Retina (tissue), 1 donor: ENCODE measurements at regions not wholly inside any gene's neighbourhood (a gene's known extent, or its start where the extent isn't known, plus 50 kb on each side); places are given as distances from the start of the nearest gene placed in this dataset.

Experiments used
- DNase-seq: peaks from one replicate; pipeline ENCODE4 v3.0.0-alpha.2; 2016

DNA sequence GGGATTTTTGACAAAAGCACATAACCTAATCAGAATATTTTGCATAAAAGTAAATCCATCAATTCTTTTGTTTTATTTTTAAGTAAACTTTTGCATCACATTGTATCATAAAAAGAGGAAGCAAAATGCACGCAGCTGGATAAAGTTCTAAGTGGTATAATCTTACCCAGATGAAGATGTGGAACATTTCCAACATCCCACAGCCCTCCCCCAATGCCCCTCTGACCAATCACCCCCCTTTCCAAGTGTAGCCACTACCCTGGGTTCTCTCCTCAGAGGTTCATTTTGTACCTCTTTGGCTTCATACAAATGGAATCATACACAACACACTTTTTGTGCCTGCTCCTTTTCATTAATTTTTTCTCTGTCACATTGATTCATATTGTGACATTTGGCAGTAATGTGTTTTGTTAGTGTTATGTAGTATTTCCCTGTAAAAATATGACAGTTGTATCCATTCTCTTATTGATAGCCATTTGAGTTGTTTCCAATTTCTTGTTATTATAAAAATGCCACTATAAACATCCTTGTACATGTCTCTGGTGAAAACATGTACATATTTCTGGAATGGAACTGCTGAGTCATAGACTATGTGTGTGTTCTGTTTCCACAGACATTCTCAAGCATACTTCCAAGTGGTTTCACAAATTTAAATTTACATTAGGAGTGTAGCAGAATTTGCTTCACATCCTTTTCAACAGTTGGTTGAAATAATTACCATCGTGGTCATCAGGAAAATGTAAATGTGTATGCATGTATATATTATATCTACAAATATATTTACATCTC, 92.9 kb upstream of the SYNDIG1 start:
- no peak for DNase-seq

DNA sequence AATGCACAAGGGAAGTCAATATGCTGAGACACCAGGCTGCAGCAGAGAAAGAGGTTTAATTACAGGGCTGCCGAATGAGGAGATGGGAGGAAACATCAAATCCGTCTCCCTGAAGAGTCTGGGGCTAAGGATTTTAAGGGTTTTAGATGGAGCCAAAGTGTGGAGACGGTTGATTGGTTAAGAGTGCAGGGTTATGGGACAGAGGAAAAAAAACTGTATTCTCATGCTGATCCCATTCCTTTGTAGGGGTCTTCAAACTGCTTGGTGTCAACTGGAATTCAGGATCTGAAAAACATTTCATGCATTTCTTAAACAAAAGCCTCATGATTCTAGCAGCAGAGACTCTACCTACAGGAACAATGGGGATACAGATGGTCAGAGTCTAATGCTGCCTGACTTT, 96.1 kb upstream of the SYNDIG1 start:
- DNase-seq: peak; percentile 48

DNA sequence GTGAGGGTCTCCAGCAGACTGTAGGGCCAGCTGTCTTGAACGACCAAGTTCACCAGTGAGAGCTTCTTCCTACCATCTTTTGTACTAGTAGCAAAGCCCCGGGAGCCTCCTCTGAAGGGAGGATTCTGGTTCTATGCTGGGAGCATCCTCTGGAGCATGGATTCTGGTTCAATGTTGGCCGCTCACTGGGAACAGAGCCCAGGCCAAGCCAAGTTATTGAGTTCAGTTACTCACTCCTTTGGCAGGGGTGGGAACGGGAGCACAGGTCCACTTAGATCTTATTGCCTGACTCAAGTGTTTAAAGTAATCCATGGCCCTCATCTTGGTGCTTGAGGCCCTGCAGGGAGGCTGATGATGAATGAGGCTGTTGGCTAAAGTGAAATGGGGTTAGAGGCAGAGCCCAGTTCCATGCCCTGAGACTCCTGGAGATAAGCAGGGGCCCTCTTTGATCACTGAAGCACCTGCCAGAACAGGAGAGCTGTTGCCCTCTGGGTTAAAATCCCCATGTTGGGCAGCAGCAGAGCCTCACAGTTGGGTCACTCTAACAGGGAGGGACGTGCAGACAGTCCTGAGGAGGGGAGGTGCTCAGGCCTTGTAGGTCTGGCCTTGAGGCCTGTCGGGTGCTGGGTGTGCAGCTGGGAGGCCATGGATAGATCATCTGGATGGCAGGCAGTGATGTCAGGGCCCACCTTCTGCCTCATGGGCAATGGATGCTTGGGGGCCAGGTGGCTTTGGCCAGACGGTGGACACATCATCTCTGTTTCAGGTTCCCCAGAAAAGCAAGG, 98.3 kb upstream of the SYNDIG1 start:
- DNase-seq: no peak

DNA sequence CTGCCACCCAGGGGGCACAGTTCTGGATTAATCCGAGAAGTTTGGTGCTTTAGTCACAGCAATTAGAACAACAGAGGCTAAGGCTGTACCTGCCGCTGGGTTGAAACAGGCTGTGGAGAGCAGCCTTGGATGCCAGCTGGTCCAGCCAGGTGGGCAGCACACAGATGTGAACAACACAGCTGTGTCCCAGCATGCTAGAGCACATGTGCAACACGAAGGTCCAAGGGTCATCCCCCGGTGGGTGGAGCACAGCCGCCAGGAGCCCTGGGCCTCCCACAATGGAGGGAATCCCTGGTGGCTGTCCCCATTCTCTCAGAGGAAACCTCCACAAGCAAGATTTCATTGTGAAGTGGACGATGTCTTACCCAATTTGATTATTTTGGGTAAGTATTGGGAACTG, 99.2 kb upstream of the SYNDIG1 start:
- DNase-seq: no peak

DNA sequence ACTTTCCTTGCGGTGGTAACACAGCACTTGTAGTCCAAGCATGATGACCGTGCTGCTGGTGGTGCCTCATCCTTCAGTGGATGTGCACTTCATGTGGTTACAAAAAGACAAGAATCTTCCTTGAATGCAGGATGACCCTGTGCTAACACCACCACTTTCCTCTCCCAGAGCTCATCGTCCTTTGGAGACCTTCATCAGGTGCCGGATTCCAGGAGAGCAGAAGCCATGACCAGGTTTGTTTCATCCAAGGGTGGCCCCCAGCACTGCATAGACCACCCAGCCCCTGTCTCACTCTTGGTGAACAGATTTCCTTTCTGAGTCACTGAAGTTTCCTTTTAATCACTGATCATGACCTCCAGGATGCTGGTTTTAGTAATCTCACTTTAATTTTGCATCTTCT, 101.2 kb upstream of the SYNDIG1 start:
- DNase-seq: no peak

DNA sequence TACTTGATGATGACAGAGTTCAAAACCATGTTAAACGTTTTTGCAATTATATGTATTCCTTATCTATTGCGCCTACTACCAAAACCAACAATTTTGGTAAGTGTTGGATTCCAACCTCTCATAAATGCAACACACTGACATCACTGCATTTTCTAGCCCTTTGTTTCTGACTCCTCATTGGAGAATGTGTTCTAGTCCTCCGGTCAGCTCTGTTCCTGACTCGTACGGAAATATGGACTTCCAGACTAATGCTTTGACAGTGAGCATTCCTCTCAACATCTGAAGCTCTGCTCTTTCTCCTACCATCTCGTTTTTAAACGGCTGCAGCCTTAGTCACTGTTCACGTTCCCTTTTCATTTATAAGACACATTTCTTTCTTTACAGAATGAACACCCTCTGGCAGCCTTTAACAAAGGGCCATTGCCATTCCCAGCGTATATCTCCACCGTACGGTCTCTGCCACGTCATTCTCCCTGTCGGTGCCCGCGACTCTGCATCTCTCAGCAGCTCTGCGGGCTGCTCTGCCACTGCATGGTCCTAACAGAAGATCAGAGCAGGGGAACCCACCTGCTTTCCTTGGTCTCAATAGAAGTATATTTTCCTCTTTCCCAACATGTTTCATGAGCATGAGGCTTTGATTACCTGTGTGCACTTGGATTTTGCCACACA, 103.0 kb upstream of the SYNDIG1 start:
- DNase-seq: no peak

DNA sequence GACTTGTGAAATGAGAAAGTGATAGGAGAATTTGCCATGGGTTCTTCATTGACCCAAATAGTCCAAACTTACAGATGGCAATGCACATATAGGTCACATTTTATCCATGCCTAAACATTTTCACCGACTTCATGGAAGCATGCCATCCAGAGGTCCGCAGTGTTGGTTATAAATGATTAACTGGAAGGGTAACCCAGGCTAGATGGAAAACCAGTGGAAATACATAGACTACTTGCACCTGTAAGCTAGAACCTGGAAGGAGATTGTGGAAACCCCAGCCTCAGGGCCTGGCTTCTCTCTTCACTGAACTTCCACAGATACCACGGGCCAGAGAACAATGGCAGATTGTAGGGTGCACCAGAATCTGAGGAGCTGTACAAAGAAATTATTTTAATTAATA, 103.8 kb upstream of the SYNDIG1 start:
- no peak for DNase-seq

DNA sequence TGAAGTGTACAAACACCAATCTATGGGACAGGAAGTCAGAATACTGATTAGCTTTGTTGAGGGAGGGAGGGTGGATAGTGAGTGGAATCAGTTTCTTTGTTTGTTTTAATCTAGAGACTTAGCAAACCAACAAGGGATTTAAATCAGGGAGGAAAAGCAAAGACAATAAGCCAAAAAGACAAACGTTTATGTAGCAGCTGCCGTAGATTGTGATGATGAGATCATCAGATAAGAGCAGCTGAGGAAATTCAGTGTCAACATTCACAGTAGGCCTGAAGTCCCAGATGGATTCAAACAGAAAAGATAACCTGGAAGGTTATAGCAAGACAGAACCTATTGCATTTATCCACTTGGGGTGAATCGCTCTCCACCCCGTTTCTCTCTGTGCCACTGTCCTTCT, 104.9 kb upstream of the SYNDIG1 start:
- DNase-seq: no peak

DNA sequence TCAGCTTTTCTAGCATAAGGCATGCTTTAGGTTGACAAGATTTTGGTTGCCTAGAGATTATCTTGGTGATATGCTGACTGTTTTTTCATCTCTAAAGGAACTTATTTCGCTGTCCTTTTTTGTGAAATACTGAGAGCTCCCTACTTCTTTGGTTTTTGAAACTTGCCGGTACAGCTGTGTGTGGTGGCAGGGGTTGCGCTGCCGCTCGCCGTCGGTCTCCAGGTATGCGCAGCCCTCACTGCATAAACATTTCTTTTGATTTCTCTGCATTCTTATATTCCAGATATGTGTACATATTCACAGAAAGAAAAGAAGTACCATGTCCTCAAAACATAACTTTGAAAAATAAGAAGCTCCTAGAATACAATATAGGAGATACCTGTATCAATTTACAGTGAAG, 106.4 kb upstream of the SYNDIG1 start:
- DNase-seq: no peak

DNA sequence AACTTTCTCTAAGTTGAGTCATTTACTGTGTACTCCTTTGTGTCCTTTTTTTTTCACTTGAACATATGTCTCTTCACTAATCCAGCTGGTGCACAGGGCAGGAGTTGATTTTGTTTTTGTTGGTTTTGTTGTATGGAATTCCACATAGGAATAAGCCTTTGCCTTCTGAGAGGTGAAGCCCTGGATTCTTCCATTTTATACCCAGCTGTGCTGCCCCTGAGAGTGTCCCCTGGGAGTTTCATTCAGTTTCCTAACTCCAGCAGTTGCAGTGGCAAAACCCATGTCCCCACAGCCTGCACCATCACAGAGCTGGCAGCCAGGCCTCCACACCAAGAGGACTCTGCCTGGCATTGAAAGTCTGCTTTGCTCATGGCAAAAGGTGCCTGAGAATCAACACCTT, 107.3 kb upstream of the SYNDIG1 start:
- no peak for DNase-seq

DNA sequence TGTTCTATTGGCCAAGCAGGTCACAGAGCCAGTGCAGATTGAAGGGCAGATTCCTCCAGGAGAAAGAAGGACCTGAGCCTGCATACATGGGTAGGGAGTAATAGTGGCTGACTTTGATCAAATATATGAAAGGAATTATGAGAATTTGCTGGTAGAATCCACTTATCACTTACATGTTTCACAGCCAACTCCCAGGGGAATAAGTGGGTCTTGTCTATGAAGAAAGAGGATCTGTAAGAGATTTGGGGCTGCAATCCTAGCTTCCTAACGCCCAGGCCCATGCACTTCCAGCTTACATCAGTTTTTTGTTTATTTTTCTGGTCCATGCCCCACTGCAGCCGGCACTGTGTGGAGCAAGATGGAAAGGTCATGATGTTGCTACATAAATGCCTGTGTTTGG, 107.9 kb upstream of the SYNDIG1 start:
- DNase-seq: no peak

DNA sequence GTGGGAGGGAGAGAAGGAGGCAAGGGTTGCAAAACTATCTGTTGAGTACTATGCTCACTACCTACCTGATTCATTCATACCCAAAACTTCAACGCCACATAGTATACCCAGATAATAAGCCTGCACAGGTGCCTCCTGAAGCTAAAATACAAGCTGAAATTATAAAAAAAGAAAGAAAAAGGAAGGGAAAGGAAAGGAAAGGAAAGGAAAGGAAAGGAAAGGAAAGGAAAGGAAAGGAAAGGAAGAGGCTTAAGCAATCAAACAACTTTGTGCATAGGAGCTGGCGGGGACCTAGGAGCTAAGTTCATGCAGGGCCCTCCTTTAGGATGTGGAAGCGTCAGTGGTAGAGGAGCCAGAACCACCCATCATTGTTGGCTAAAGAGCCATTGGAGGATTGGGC, 108.9 kb upstream of the SYNDIG1 start:
- no peak for DNase-seq

DNA sequence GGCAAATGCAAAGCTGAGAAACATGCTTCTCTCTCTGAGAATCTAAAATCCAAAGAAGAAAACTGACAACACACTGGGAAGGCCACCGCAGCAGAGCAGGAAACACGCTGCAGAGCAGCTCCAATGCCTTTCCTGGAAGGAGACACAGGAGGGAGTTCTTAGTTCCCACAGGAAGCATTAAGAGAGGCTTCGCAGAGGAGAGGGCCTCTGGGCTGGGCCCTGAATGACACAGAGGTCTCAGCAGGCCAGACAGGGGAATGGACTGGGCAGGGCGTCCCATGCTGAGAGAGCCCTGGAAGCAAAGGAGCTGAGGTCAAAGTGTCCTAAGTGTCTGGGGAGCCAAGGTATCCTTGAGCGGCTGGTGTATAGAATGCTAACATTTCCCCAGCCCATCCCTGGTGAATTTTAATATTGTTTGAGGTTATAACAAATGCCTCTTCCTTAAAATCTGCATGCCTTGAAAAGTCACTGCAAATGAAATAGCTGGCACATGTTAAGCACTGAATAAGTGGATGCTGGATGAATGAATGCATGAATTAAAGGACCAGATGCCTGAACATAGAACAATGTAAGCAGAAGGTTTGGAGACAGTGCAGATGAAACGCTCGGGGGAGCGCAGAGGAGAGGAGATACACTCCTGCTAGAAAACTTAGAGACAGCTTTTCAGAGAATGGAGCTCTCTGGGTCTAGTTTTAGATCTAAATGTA, 110.0 kb upstream of the SYNDIG1 start:
- no peak for DNase-seq

DNA sequence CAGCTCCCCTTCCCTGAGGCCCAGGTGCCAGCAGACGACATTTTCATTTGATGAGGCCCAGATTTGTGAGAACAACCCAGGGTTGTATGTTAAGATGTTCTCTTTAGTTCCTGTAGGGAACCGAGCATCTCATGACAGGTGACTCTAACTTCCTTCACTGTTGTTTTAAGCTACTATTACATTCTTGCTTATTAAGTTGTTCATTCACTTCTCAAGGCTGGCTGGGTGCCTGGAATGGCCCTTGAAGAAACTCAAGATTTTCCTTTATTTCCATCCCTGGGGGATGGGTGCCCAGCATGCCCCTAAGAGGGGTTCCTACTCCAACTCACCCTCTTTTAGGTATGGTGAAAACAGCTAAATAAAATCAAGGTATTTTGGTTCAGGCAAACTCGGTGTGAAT, 111.5 kb upstream of the SYNDIG1 start:
- DNase-seq: no peak

DNA sequence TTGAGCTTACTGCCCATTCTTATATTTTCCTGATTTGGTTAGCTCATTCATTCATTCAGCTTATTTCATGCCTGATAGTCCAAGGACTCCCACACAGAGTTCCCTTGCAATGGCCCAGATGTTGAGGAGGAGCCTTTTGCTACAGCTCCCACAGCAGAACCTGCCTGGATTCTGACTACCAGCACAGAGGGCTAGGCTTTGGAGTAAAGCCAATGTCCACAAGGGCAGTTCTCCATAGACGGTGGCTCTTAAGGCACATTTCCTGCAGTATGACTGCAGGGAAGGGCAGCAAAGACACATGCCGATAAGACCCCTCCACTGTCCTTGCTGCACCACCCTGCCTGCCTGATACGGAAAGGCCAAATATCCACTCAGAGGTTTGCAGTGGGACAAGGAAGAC, 112.3 kb upstream of the SYNDIG1 start:
- DNase-seq: no peak

DNA sequence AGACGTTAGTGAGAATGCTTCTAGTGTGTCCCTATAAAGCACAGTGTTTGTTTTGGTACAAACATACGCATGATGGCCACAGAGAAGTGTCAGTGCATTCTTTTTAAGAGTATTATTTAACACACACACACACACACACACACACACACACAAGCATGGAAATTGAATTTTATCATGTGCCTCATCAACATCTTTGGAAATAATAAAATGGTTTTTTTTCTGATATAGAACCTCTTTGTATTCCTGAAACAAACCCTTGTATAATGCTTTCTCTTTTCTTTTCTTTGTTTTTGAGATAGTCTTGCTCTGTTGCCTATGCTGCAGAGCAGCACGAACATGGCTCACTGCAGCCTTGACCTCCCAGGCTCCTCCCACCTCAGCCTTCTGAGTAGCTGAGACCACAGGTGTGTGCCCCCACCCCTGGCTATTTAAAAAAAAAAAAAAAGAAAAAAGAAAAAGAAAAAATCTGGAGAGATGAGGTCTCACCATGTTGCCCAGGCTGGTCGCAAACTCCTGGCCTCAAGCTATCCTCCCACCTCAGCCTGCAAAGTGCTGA, 116.2 kb upstream of the SYNDIG1 start:
- DNase-seq: no peak

DNA sequence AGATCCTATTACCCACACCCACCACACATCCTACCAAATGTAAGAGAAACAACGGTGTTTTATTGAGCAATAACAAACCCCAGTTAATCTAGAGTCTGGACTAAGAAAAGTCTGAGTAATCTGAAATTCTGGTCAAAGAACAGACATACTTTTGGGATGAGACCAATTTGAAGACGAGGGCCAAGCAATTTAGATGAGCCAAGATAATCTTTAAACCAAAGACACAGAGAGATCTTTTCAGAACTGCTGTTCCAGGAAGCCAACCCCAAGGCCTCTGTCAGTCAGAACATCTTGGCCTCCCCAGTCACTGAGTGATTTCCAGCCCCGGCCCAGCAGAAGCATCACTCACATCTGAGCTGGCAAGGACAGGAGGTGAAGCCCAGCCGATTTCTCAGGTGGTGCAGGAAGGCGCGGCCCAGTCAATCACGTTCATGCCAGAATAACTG, 118.5 kb upstream of the SYNDIG1 start:
- DNase-seq: no peak

DNA sequence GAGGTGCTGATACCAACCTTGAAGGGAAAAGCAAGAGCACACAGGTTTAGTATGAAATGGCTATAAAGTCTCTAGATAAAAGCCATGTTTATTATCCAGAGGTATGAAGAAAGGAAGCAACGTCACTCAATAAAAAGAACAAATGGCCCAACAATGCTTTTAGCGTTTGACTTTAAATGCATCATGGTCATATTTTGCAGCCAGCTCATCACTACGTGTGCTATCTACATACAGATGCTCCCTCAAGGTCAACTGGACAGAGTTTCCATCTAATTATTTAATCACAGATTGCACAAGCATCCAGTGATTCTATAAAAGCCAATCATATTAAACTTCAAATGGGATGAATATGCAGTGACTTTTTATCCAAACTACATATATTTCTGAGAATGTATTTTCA, 127.6 kb upstream of the SYNDIG1 start:
- no peak for DNase-seq

DNA sequence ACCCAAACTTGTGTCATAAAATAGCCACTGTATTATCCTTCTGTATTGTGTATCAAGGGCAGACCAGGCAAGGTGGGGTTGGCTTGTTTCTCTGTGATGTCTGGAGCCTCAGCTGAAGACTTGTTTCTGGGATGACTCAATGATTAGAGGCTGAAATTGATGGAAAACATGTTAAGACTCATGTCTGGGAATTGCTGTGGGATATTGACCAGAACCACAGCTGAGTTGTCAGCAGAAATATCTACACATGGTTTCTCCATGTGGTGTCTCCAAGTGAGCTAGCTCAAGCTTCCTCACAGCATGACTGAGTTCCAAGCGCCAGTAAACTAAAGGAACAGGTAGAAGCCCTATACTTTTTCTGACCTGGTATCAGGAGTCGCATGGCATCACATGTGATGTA, 128.5 kb upstream of the SYNDIG1 start:
- DNase-seq: no peak

DNA sequence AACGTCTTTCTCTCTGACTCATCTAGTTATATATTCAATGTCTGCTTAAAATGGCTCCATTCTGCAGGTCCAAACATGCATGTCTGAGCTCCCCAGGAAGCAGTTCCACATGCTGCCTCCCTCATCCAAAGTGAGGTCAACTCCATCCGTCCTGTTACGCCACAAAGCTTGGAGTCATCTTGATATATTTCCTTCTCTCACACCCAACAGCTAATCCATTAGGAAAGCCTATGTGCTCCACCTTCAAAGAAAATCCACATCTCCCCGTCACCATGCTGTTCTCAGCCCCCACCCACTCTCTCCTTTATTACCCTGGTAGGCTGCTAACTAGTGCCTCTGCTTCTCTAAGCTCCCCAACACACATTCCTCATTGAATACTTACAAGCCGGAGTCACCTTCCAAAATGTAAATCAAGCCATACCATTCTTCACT, 130.2 kb upstream of the SYNDIG1 start:
- no peak for DNase-seq

DNA sequence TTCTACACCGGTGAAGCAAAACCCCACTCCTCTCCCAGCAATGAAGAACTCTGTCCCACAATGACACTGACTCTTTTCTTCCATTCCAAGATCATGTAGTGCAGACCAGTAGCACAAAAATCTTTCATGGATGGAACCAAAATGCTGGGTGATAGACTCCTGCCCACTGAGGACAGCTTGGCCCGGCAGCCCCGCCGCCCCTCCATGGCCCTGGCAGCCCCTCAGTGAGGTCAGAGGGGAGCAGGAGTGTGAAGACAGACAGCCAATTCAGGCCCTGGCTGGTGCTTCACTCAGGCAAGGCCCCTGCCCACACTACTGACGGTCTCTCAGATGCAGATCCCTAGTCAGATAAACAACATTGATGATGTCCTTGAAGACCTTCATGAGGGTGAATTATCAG, 131.9 kb upstream of the SYNDIG1 start:
- DNase-seq: no peak

DNA sequence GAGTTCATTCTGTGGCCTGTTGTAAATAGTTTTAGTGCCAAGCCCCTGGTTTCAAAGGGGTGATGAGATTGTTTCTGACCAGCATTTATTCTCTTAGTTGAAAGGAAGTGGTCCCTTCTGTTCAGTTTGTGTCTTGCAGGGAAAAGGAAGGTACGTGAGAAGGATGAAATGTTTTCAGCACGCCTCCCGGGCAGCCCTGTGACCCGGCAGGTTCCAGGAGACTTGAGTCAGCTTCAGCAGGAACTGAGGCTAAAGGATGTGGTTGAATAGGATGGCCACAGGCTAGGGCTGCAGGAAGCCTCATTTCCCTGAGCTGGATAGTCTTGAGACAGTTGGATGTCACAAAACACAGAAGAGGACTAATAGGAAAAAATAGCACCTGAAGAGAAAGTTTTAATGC, 132.4 kb upstream of the SYNDIG1 start:
- no peak for DNase-seq

DNA sequence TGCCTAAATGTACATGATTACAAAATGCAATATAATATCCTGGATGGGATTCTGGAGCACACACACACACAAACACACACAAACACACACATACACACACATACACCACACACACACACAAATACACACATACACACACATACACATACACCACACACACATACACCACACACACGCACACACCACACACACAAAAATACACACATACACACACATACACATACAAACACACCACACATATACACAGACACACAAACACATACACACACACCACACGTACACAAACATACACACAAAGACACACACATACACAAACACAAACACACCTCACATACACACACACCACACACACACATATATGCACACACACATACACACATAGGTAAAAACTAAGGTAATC, 134.6 kb upstream of the SYNDIG1 start:
- DNase-seq: no peak
